ENCODE measurements at regions not wholly inside any gene's neighbourhood (a gene's known extent, or its start where the extent isn't known, plus 50 kb on each side); places are given as distances from the start of the nearest gene placed in this dataset.

DNA sequence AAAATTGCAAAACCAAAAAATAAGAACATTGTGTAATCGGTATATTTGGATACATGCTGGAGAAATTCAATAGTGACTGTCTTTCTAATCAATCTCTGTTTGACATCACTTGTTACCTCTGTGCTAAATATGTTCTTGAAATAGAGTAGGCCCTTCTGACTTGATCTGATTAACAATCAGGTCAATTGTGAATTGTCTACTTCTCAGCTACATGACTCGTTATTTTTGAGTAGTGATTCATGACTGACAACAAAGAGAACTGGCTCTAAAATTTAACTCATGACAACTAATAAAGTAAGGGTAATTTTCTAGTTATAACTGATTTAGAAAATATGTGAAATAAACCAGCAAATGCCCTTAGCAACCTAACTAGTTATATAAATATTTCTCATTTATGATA, 312.1 kb downstream of the TMX3 start:
- no peak for TF ChIP-seq TEAD4 (IDR thresholded peaks at IDR 0.05)
- TF ChIP-seq, protein P1, sequence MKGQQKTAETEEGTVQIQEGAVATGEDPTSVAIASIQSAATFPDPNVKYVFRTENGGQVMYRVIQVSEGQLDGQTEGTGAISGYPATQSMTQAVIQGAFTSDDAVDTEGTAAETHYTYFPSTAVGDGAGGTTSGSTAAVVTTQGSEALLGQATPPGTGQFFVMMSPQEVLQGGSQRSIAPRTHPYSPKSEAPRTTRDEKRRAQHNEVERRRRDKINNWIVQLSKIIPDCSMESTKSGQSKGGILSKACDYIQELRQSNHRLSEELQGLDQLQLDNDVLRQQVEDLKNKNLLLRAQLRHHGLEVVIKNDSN (IDR thresholded peaks at IDR 0.05): no peak
- TF ChIP-seq RAD21 (IDR thresholded peaks at IDR 0.05; ENCODE audit: low read depth): no peak
- TF ChIP-seq YY1 (IDR thresholded peaks at IDR 0.05; ENCODE audit: low read depth): no peak
- TF ChIP-seq, protein P2, sequence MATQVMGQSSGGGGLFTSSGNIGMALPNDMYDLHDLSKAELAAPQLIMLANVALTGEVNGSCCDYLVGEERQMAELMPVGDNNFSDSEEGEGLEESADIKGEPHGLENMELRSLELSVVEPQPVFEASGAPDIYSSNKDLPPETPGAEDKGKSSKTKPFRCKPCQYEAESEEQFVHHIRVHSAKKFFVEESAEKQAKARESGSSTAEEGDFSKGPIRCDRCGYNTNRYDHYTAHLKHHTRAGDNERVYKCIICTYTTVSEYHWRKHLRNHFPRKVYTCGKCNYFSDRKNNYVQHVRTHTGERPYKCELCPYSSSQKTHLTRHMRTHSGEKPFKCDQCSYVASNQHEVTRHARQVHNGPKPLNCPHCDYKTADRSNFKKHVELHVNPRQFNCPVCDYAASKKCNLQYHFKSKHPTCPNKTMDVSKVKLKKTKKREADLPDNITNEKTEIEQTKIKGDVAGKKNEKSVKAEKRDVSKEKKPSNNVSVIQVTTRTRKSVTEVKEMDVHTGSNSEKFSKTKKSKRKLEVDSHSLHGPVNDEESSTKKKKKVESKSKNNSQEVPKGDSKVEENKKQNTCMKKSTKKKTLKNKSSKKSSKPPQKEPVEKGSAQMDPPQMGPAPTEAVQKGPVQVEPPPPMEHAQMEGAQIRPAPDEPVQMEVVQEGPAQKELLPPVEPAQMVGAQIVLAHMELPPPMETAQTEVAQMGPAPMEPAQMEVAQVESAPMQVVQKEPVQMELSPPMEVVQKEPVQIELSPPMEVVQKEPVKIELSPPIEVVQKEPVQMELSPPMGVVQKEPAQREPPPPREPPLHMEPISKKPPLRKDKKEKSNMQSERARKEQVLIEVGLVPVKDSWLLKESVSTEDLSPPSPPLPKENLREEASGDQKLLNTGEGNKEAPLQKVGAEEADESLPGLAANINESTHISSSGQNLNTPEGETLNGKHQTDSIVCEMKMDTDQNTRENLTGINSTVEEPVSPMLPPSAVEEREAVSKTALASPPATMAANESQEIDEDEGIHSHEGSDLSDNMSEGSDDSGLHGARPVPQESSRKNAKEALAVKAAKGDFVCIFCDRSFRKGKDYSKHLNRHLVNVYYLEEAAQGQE (IDR thresholded peaks at IDR 0.05; ENCODE audit: low read depth): no peak
- TF ChIP-seq ZBTB7A (IDR thresholded peaks at IDR 0.05; ENCODE audit: low read depth): no peak
- no peak for TF ChIP-seq CEBPB (IDR thresholded peaks at IDR 0.05)
- no peak for TF ChIP-seq FOXM1 (IDR thresholded peaks at IDR 0.05; ENCODE audit: borderline replicate concordance, low read depth)
- no peak for TF ChIP-seq TCF12 (IDR thresholded peaks at IDR 0.05; ENCODE audit: low read depth)
- TF ChIP-seq CREB1 (IDR thresholded peaks at IDR 0.05; ENCODE audit: low read depth): no peak
- TF ChIP-seq EP300 (IDR thresholded peaks at IDR 0.05; ENCODE audit: borderline replicate concordance): no peak
- TF ChIP-seq TAF1 (IDR thresholded peaks at IDR 0.05; ENCODE audit: low read depth): no peak

DNA sequence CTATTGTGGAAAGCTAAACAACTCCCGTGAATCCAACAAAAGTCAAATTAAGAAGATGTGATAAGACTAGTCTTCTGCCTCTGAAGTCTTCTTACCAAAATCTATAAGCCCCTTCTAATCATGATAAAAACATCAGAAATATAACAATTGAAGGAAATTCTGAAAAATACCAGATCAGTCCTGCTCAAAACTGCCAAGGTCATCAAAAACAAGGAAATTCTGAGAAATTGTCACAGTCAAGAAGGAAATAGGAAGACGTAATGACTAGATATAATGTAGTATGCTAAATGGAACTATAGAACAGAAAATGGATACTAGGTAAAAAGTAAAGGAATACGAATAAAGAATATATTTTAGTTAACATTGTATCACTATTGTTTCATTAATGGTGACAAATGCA, 314.0 kb downstream of the TMX3 start:
- TF ChIP-seq, protein P3, sequence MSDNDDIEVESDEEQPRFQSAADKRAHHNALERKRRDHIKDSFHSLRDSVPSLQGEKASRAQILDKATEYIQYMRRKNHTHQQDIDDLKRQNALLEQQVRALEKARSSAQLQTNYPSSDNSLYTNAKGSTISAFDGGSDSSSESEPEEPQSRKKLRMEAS (IDR thresholded peaks at IDR 0.05): no peak
- TF ChIP-seq RAD21 (IDR thresholded peaks at IDR 0.05; ENCODE audit: low read depth) (no peak), TCF12 (IDR thresholded peaks at IDR 0.05; ENCODE audit: low read depth) (no peak), EGR1 (IDR thresholded peaks at IDR 0.05) (no peak), YY1 (IDR thresholded peaks at IDR 0.05; ENCODE audit: low read depth) (no peak), FOXM1 (IDR thresholded peaks at IDR 0.05; ENCODE audit: borderline replicate concordance, low read depth) (no peak), CREB1 (IDR thresholded peaks at IDR 0.05; ENCODE audit: low read depth) (no peak), TEAD4 (IDR thresholded peaks at IDR 0.05) (no peak), ZBTB7A (IDR thresholded peaks at IDR 0.05; ENCODE audit: low read depth) (no peak), TAF1 (IDR thresholded peaks at IDR 0.05; ENCODE audit: low read depth) (no peak), NFIC (IDR thresholded peaks at IDR 0.05) (no peak)
- TF ChIP-seq, protein P2 (IDR thresholded peaks at IDR 0.05; ENCODE audit: low read depth): no peak
- TF ChIP-seq, protein P1 (IDR thresholded peaks at IDR 0.05): no peak

DNA sequence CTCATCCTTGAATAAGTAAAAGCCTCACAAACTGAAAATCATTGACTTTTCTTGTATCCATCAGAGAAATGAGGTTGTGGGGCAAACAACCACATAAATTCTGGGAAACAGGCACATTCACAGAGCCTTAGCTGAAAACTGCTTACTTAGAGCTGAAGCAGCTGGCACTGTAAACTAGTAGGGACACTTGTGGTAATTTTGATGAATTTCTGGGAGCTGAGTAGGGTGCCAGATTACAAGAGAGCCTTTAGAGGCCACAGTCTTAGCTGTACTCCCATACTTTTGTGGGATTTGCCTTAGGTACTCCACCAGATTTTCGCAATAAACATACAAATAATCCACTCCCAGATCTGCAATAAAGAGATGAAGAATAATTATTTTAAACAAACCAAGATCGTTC, 315.2 kb downstream of the TMX3 start:
- TF ChIP-seq CEBPB (IDR thresholded peaks at IDR 0.05) (no peak), TEAD4 (IDR thresholded peaks at IDR 0.05) (no peak), FOXM1 (IDR thresholded peaks at IDR 0.05; ENCODE audit: borderline replicate concordance, low read depth) (no peak), ZBTB7A (IDR thresholded peaks at IDR 0.05; ENCODE audit: low read depth) (no peak), NFIC (IDR thresholded peaks at IDR 0.05) (no peak), YY1 (IDR thresholded peaks at IDR 0.05; ENCODE audit: low read depth) (no peak), TCF12 (IDR thresholded peaks at IDR 0.05; ENCODE audit: low read depth) (no peak), RAD21 (IDR thresholded peaks at IDR 0.05; ENCODE audit: low read depth) (no peak), CREB1 (IDR thresholded peaks at IDR 0.05; ENCODE audit: low read depth) (no peak), EP300 (IDR thresholded peaks at IDR 0.05; ENCODE audit: borderline replicate concordance) (no peak), EGR1 (IDR thresholded peaks at IDR 0.05) (no peak), TAF1 (IDR thresholded peaks at IDR 0.05; ENCODE audit: low read depth) (no peak)
- TF ChIP-seq, protein P2 (IDR thresholded peaks at IDR 0.05; ENCODE audit: low read depth): no peak
- TF ChIP-seq, protein P1 (IDR thresholded peaks at IDR 0.05): no peak
- TF ChIP-seq, protein P3 (IDR thresholded peaks at IDR 0.05): no peak

Measured in Ishikawa (cell line).